Lower leg skin (tissue), 3 donors: ENCODE measurements at regions not wholly inside any gene's neighbourhood (a gene's known extent, or its start where the extent isn't known, plus 50 kb on each side); places are given as distances from the start of the nearest gene placed in this dataset.

Source experiments
- CTCF ChIP-seq, 3 donors: fragments of 450-650 bp; IDR thresholded peaks; one replicate each; pipeline ENCODE4 v1.5.1; 2016; ENCODE audit warnings: antibody characterized with exemption in 3 of 3, mild to moderate bottlenecking in 3 of 3, moderate library complexity in 2 of 3
- POLR2A ChIP-seq, 2 donors: fragments of 450-650 bp; IDR thresholded peaks; one replicate each; pipeline ENCODE4 v1.6.1; 2016 to 2017; ENCODE audit warnings: antibody characterized with exemption in 2 of 2, mild to moderate bottlenecking in 1 of 2, moderate library complexity in 1 of 2

- TF ChIP-seq CTCF (IDR thresholded peaks at IDR 0.05), result no peak
- TF ChIP-seq POLR2A (IDR thresholded peaks at IDR 0.05), result no peak
Observed at GRCh38 chr10:4025339-4025738, 240.3 kb upstream of the KLF6 start.
